HCT116 (cell line): ENCODE measurements at regions not wholly inside any gene's neighbourhood (a gene's known extent, or its start where the extent isn't known, plus 50 kb on each side); places are given as distances from the start of the nearest gene placed in this dataset.

Source experiments
- ATAC-seq: fragments of 200-7000 bp; cut with Tn5 transposase; 2 replicates; pipeline ENCODE4 v1.9.1; 2020; ENCODE audit warnings: mild to moderate bottlenecking, moderate library complexity
- BruUV-seq: library from RNA; stranded (reverse); fragments of 400-500 nt; replicated peaks from 2 replicates; lab custom pipeline; 2021; lab: Mats Ljungman, UMichigan
- CTCF ChIA-PET: fragments of 300-600 bp; sonication (Branson Sonifier 250); formaldehyde crosslinking; loops from one replicate; lab custom pipeline; 2021; ENCODE audit warnings: antibody characterized with exemption; lab: Charles Lee
- POLR2A ChIA-PET: fragments of 300-600, 350-600 bp; sonication (Branson Sonifier 250); formaldehyde crosslinking; loops from one replicate; lab custom pipeline; 2021; ENCODE audit warnings: antibody characterized with exemption; lab: Charles Lee
- RAD21 ChIA-PET, 2 experiments: fragments of 300-600 bp; sonication (Branson Sonifier 250); formaldehyde crosslinking; loops; one replicate each; lab custom pipeline; 2023; ENCODE audit warnings: low total read pairs in 2 of 2; ENCODE audit not compliant: uncharacterized antibody in 2 of 2, unreplicated experiment in 2 of 2, low non-redundant PET in 1 of 2; lab: Charles Lee
- DNase-seq: peaks from one replicate; pipeline ENCODE4 v3.0.0-alpha.2; 2010; ENCODE audit warnings: low read depth, low spot score
- H2AFZ ChIP-seq: fragments of 200-600 bp; shearing (Covaris generic), sonication (generic); 2 replicates; pipeline ENCODE4 v1.6.1; 2017; ENCODE audit warnings: low read depth, mixed run types, mixed read lengths, antibody characterized with exemption, low read length; ENCODE audit not compliant: poor library complexity, severe bottlenecking
- H3K27ac ChIP-seq: 2 replicates; pipeline ENCODE4 v1.5.1; 2012; ENCODE audit warnings: low read depth, low read length
- H3K27me3 ChIP-seq: fragments of 200-600 bp; sonication (generic); 2 replicates; pipeline ENCODE4 v1.6.1; 2016; ENCODE audit warnings: mixed run types, low read length, mixed read lengths; ENCODE audit not compliant: insufficient read depth
- H3K36me3 ChIP-seq, 2 experiments: fragments of 200-500 bp in 1 of 2; fragments of 200-600 bp in 1 of 2; sonication (Bioruptor generic) in 1 of 2; sonication (generic) in 1 of 2; 2 replicates each; pipeline versions ENCODE4 v1.5.1 to v1.6.1; 2014 to 2016; ENCODE audit warnings: low read length in 2 of 2, inconsistent platforms in 1 of 2, mixed read lengths in 1 of 2, mixed run types in 1 of 2; ENCODE audit not compliant: insufficient read depth in 2 of 2, control insufficient read depth in 1 of 2
- H3K4me1 ChIP-seq, 2 experiments: fragments of 200-600 bp in 1 of 2; sonication (generic) in 1 of 2; 2 replicates each; pipeline versions ENCODE4 v1.5.1 to v1.6.1; 2012 to 2017; ENCODE audit warnings: low read length in 2 of 2, inconsistent platforms in 1 of 2, mild to moderate bottlenecking in 1 of 2, mixed read lengths in 1 of 2, mixed run types in 1 of 2, moderate library complexity in 1 of 2; ENCODE audit not compliant: insufficient read depth in 2 of 2, control insufficient read depth in 1 of 2
- H3K4me2 ChIP-seq: fragments of 200-600 bp; sonication (generic); 2 replicates; pipeline ENCODE4 v1.6.1; 2017; ENCODE audit warnings: mixed run types, low read length, mixed read lengths
- H3K4me3 ChIP-seq, 2 experiments: fragments of 200-600 bp in 1 of 2; sonication (generic) in 1 of 2; replicated peaks in 1 of 2; 2 replicates each; pipeline ENCODE4 v1.5.1; 2011 to 2016; ENCODE audit warnings: low read length in 2 of 2, control low read depth in 1 of 2, low read depth in 1 of 2, mild to moderate bottlenecking in 1 of 2, mixed read lengths in 1 of 2, mixed run types in 1 of 2
- H3K79me2 ChIP-seq: fragments of 200-600 bp; sonication (generic); 2 replicates; pipeline ENCODE4 v1.6.1; 2017; ENCODE audit warnings: mild to moderate bottlenecking, mixed run types, low read length, moderate library complexity, mixed read lengths; ENCODE audit not compliant: insufficient read depth
- H3K9ac ChIP-seq: fragments of 200-600 bp; sonication (generic); 2 replicates; pipeline ENCODE4 v1.6.1; 2016; ENCODE audit warnings: low read length, mixed read lengths
- H3K9me2 ChIP-seq: fragments of 200-600 bp; sonication (generic), shearing (Covaris generic); 2 replicates; pipeline ENCODE4 v1.6.1; 2017; ENCODE audit warnings: mixed run types, mild to moderate bottlenecking, moderate library complexity; ENCODE audit not compliant: insufficient read depth
- H3K9me3 ChIP-seq, 2 experiments: fragments of 200-500 bp in 1 of 2; fragments of 200-600 bp in 1 of 2; sonication (Bioruptor generic) in 1 of 2; sonication (generic) in 1 of 2; 2 replicates each; pipeline ENCODE4 v1.6.1; 2014 to 2017; ENCODE audit warnings: low read length in 2 of 2, mixed read lengths in 2 of 2, inconsistent platforms in 1 of 2, low read depth in 1 of 2, mild to moderate bottlenecking in 1 of 2, mixed run types in 1 of 2, moderate library complexity in 1 of 2; ENCODE audit not compliant: control insufficient read depth in 1 of 2, insufficient read depth in 1 of 2
- H4K20me1 ChIP-seq: fragments of 200-600 bp; sonication (generic), shearing (Covaris generic); 2 replicates; pipeline ENCODE4 v1.6.1; 2017; ENCODE audit warnings: mixed run types, mild to moderate bottlenecking, moderate library complexity; ENCODE audit not compliant: insufficient read depth
- CBX3 ChIP-seq: IDR thresholded peaks from 2 replicates; pipeline ENCODE4 v1.6.1; 2012; ENCODE audit warnings: low read depth
- ELF1 ChIP-seq: IDR thresholded peaks from 2 replicates; pipeline ENCODE4 v1.6.1; 2012; ENCODE audit warnings: low read depth, borderline replicate concordance
- EZH2phosphoT487 ChIP-seq: fragments of 200-600 bp; IDR thresholded peaks from 2 replicates; pipeline ENCODE4 v1.6.1; 2018; ENCODE audit warnings: antibody characterized with exemption, borderline replicate concordance
- FOSL1 ChIP-seq: IDR thresholded peaks from 2 replicates; pipeline ENCODE4 v1.6.1; 2012; ENCODE audit warnings: low read depth
- POLR2A ChIP-seq: IDR thresholded peaks from 2 replicates; pipeline ENCODE4 v1.7.0; 2011; ENCODE audit warnings: borderline replicate concordance; ENCODE audit not compliant: insufficient read depth, insufficient read length; ENCODE audit errors: extremely low read depth
- POLR2AphosphoS5 ChIP-seq: IDR thresholded peaks from 2 replicates; pipeline ENCODE4 v1.6.1; 2011; ENCODE audit warnings: mild to moderate bottlenecking, low read depth, low read length, moderate library complexity
- RAD21 ChIP-seq: IDR thresholded peaks from 2 replicates; pipeline ENCODE4 v1.6.1; 2012; ENCODE audit warnings: low read depth, mild to moderate bottlenecking
- REST ChIP-seq: IDR thresholded peaks from 2 replicates; pipeline ENCODE4 v1.6.1; 2012; ENCODE audit warnings: low read depth
- SIN3A ChIP-seq: IDR thresholded peaks from 2 replicates; pipeline ENCODE4 v1.6.1; 2012; ENCODE audit warnings: low read depth
- SRF ChIP-seq: IDR thresholded peaks from 2 replicates; pipeline ENCODE4 v1.6.1; 2012; ENCODE audit warnings: low read depth
- YY1 ChIP-seq: IDR thresholded peaks from 2 replicates; pipeline ENCODE4 v1.6.1; 2011; ENCODE audit warnings: low read length, low read depth, moderate library complexity, mild to moderate bottlenecking; ENCODE audit not compliant: insufficient replicate concordance; ENCODE audit errors: extremely low read depth
- ZFX ChIP-seq: fragments of 450-650 bp; IDR thresholded peaks from 2 replicates; pipeline ENCODE4 v1.6.1; 2017
- ZNF274 ChIP-seq: fragments of 200-500 bp; sonication (Bioruptor generic); IDR thresholded peaks from 2 replicates; pipeline ENCODE4 v1.6.1; 2014; ENCODE audit warnings: mild to moderate bottlenecking, low read depth, low read length, inconsistent platforms
- intact Hi-C: fragments of 100-400 bp; cut with micrococcal nuclease; formaldehyde crosslinking; loops from 2 replicates; pipeline ENCODE4 v1.10.0; 2022
- TF ChIP-seq, protein P1 (sequence below): IDR thresholded peaks from 2 replicates; pipeline ENCODE4 v1.6.1; 2011; ENCODE audit warnings: mild to moderate bottlenecking, low read length, moderate library complexity; ENCODE audit not compliant: insufficient replicate concordance; ENCODE audit errors: extremely low read depth
- TF ChIP-seq, protein P2 (sequence below): IDR thresholded peaks from 2 replicates; pipeline ENCODE4 v1.6.1; 2012

DNA sequence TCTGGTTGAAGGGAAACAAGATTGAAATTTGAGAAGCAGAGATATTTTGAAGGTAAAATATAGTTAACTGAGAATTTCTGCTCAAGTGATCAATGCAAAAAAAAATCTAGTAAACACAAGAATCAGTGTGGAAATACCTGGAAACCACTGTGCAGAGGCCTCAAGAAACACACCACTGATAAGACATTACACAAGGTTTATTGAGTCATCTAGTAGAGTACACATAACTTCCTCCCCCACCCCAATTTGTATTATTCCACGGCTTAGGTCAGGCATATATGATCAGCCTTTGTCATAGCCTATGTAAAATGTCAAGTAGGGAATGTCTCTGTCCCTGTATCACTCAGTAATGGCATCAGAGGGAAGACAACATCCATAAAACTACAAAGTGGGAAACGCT is 447.8 kb upstream of the BCHE start:
- intact Hi-C loops, result no loop called here
- no peak overlapping the region for H3K27ac ChIP-seq
- no peaks in the 10 kb centered on the region for H3K36me3 ChIP-seq
- H3K9me3 ChIP-seq, result no peaks in the 10 kb centered on the region
- TF ChIP-seq SIN3A, result no peak
- no peak for TF ChIP-seq SRF
- TF ChIP-seq POLR2AphosphoS5, result no peak
- TF ChIP-seq ELF1, result no peak
- TF ChIP-seq, protein P1, sequence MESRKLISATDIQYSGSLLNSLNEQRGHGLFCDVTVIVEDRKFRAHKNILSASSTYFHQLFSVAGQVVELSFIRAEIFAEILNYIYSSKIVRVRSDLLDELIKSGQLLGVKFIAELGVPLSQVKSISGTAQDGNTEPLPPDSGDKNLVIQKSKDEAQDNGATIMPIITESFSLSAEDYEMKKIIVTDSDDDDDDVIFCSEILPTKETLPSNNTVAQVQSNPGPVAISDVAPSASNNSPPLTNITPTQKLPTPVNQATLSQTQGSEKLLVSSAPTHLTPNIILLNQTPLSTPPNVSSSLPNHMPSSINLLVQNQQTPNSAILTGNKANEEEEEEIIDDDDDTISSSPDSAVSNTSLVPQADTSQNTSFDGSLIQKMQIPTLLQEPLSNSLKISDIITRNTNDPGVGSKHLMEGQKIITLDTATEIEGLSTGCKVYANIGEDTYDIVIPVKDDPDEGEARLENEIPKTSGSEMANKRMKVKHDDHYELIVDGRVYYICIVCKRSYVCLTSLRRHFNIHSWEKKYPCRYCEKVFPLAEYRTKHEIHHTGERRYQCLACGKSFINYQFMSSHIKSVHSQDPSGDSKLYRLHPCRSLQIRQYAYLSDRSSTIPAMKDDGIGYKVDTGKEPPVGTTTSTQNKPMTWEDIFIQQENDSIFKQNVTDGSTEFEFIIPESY, result no peak
- no peak for TF ChIP-seq REST
- no peak for TF ChIP-seq RAD21
- no peak for TF ChIP-seq FOSL1
- TF ChIP-seq, protein P2, sequence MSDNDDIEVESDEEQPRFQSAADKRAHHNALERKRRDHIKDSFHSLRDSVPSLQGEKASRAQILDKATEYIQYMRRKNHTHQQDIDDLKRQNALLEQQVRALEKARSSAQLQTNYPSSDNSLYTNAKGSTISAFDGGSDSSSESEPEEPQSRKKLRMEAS, result no peak
- TF ChIP-seq POLR2A, result no peak
- no peak for TF ChIP-seq ZFX
- no peak for TF ChIP-seq YY1
- TF ChIP-seq CBX3, result no peak
- TF ChIP-seq EZH2phosphoT487, result no peak
- no peak for TF ChIP-seq ZNF274
- TF ChIP-seq, all 23 proteins: peak for 0
- Histone ChIP-seq H3K27me3 (no peaks in the 10 kb centered on the region), H3K9ac (no peak overlapping the region), H2AFZ (no peak overlapping the region), H3K4me2 (no peak overlapping the region), H3K4me1 (no peaks in the 10 kb centered on the region), H3K79me2 (no peaks in the 10 kb centered on the region), H4K20me1 (no peaks in the 10 kb centered on the region), H3K4me3 (no peak overlapping the region), H3K9me2 (no peaks in the 10 kb centered on the region)
- BruUV-seq, result no TSS peak
- ChIA-PET CTCF (no interaction called here), RAD21 (no interaction called here), POLR2A (no interaction called here)
- DNase-seq, result no peak
- ATAC-seq, result no peak
